ENCODE measurements at regions not wholly inside any gene's neighbourhood (a gene's known extent, or its start where the extent isn't known, plus 50 kb on each side); places are given as distances from the start of the nearest gene placed in this dataset.

DNA sequence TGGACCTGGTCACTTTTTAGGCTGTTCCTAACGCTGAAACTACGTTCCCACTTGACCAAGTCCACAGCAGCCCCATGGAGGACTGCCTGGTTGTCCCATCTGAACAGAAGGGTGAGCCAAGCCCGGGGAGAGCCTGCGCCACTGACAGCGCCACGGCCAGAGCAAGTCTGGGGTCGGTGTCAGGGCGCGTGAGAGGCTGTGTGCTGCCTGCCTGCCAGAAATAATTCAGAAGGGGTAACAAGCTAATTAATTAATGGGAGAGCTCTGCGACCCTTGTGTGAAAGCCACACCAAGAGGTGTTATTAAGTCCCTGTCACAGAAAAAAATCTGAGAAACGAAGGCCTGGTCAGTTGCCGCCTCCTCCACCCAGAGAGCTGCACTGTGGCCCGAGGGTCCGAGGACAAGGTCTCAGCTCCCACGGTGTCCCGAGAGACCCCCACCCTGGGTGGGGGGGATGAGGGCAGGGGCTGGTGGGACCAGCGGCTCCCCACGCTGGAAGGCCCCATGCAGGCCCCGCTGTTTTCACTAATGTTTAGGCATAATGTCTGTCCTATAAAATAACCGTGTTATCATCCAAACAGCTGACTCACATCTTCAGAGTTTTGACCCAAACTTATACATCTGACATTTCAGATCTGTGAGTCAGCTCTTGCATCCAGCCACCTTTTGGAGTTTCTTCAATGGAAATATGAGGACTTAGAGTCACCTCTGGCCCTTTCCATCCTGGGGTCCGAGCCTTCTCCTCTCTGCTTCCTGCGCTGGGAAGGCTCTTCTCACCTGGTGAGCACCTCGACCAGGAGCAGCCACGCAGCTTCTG lies 58.5 kb downstream of the DLL1 start:
- DNase-seq (ENCODE audit: low spot score) = no peak

GRCh38 chr6:170231293-170232185 lies 59.3 kb downstream of the DLL1 start:
- DNase-seq (ENCODE audit: low spot score) = peak; percentile 38

DNA sequence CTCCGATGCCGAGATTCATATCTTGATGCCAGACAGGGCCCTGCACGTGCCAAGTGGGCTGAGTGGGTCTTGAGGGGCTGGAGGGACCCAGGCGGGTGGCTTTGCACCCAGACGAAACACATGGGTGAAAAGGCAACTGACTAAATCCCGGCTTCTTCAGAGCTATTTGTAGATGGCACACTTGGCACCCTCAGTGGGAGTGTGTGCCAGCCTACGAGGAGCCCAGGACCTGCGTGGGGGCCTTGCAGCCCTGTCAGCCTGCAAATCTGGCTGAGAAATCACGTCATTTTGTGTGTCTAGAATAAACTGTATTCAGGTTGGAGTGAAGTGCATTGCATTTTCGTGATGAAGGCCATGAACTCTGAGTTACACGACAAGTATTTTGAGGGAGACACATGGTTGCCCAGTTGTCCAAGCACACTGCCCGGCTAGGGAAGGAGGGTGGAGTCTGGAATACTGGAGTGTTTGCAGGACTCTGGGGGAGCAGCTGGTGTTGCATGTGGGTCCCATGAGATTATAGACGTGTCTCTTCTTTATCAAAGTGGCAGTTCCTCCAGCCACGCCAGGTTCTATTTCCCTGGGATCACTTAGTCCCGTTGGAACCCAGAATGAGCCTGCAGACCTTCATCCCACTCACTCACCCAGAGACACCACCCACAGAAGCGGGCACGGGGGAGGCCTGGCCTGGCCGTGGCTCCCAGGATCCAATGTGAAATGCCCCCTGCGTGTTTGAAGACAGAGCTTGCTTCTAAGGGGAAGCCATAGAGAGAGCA lies 60.2 kb downstream of the DLL1 start:
- no peak for DNase-seq (ENCODE audit: low spot score)

GRCh38 chr6:170229851-170230519 lies 60.9 kb downstream of the DLL1 start:
- no peak for DNase-seq (ENCODE audit: low spot score)

DNA sequence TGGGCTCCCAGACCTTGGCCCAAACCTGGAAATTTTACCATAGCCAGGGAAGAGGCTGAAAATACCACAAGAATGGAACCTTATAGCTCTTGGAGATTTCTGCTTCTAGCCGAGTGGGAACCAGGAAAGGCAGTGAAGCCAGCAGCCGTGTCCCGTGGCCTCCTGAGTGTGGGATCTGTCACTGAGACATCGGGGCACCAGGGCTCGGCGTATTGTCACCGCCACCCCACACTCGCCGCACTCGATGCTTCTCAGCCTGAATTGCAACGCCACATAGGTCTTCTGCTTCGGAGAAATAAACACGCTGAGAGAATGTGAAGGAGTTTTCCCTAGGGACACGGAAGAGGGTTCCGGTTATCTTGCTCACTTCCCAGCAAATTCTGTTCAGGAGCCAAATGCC lies 61.5 kb downstream of the DLL1 start:
- no peak for DNase-seq (ENCODE audit: low spot score)

GRCh38 chr6:170228946-170229310 lies 62.0 kb downstream of the DLL1 start:
- no peak for DNase-seq (ENCODE audit: low spot score)

GRCh38 chr6:170227996-170228945 lies 62.6 kb downstream of the DLL1 start:
- no peak for DNase-seq (ENCODE audit: low spot score)

GRCh38 chr6:170227521-170227983 lies 63.3 kb downstream of the DLL1 start:
- DNase-seq (ENCODE audit: low spot score) = no peak

GRCh38 chr6:170226647-170227046 lies 64.2 kb downstream of the DLL1 start:
- DNase-seq (ENCODE audit: low spot score) = no peak

GRCh38 chr6:170225852-170226417 lies 64.9 kb downstream of the DLL1 start:
- no peak for DNase-seq (ENCODE audit: low spot score)

DNA sequence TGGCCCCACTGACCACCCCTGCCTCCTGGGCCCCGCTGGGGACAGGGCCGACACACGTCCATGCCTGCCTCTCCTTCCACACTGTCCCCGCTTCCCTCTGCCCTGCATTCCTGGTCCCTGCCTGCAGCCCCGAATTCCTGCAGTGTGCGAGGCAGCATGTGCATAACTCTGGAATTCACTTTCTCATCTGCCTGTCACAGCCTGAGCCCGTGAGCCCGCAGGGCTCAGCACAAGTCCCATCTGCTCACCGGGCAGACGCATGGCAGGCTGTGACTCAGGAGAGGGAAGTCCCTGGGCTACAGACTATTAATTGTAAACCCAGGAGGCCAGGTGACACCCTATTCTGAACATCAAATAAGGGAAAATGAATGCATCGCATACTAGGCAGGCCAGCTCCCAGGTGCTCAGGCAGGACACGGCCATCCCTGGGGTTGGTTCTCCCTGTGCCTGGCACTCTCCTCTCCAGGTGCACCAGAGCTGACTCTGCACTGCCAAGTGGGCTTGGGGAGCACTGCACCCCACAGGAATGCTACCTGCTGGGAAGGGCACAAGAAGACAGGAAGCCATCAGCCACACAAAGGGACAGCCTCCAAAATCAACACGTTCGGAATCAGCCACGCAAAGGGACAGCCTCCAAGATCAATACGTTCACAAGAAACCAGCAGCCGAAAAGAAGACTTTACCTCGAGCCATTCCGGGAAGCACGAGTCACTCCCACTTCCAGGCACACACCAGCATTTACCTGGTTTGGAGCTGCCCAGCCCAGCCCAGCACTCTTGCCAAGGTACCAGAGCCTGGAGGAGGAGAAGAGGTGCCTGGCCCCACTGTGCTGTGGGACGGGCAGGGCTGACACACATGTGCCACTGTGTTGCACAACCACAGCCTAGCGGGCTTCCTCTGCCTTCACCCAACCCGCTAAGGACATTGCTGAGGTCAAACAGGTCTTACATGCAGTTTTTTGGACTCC lies 65.9 kb downstream of the DLL1 start:
- peak; percentile 56 for DNase-seq (ENCODE audit: low spot score)

DNA sequence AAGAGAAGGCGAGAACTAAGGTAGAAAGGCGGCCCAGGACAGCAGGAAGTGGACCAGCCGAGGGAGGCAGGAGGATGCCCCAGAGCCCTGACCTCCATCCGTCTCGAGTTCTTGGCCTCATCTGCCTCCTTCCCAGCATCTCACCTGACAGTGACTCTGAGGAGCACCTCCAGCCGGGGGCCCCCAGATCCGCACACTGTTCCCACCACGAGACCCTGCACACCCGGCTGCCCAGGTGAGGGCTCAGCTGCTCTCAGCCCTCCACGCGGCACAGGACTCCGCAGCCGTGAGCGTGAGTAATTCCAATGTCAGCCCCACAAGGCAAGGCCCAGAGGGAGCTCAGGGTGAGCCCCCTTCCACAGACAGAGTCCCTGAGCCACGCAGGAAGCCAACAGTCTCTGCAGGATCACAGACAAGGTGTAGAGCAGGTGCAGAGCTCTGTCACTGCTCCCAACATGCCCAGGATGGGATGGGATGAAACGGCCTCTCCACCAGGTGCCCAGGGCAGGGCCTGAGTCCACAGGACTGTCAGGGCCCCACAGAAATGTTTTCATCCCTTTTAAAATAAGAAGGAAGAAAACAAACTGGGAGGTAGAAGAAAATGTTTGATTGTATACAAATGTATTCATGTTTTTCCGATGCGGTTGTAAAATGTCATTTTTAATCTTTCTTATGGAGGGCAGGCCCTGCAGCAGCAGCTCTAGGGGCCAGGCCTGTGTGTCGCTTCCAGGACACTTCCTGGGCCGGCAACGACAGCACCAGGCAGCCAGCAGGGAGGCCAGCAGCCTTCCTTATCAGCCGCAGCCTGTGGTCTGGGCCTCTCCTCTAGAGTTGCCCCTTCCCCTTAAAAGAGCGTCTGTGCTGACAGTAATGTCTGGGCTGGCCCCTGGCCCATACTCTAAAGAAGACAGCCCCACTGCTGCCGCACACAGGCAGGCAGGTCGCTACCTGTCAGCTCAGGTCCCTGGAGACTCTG lies 66.9 kb downstream of the DLL1 start:
- no peak for DNase-seq (ENCODE audit: low spot score)

GRCh38 chr6:170222498-170223471 lies 68.1 kb downstream of the DLL1 start:
- no peak for DNase-seq (ENCODE audit: low spot score)

GRCh38 chr6:170221753-170222400 lies 69.0 kb downstream of the DLL1 start:
- DNase-seq (ENCODE audit: low spot score) = no peak

DNA sequence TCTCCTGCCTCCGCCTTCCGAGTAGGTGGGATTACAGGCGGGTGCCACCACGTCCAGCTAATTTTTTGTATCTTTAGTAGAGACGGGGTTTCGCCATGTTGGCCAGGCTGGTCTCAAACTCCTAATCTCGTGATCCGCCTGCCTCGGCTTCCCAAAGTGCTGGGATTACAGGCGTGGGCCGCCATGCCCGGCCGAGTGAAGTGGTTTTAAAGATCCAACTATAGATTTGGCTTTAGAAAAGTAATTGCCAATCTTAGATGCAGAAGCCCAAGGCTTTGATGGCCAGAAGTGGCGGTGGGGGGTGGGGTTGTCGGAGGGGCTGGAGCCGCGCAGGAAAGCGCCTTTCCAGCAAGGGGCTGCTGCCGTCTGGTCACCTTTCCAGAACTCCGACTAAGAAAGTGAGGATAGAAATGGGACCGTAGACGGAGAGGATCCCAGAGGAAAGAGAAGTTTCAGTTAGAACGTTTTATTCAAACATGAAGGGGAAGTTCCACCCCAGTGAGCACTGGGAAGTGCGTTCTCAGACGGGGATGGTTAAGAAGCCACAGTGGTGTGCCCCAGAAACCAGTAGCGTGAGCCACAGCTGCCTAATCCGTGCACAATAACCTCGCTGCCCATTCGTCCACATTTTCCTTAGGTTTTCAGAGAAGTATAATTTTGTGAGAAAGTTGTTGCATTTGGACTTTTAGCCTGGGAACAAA lies 69.7 kb downstream of the DLL1 start:
- no peak for DNase-seq (ENCODE audit: low spot score)
